Mesodermal cell (in vitro differentiated cells): ENCODE measurements at regions not wholly inside any gene's neighbourhood (a gene's known extent, or its start where the extent isn't known, plus 50 kb on each side); places are given as distances from the start of the nearest gene placed in this dataset.

Experiments
- H3K27ac ChIP-seq: 2 replicates; pipeline ENCODE4 v1.7.0; 2013; ENCODE audit warnings: mild to moderate bottlenecking, low read depth, low read length, moderate library complexity; ENCODE audit not compliant: severe bottlenecking
- H3K36me3 ChIP-seq: 2 replicates; pipeline ENCODE4 v1.7.1; 2013; ENCODE audit warnings: mild to moderate bottlenecking, low read length, moderate library complexity; ENCODE audit not compliant: control insufficient read depth, insufficient read depth
- H3K4me1 ChIP-seq: one replicate; pipeline ENCODE4 v1.7.1; 2013; ENCODE audit warnings: mild to moderate bottlenecking, low read length; ENCODE audit not compliant: insufficient read depth, control insufficient read depth, poor library complexity, severe bottlenecking
- H3K4me3 ChIP-seq: 2 replicates; pipeline ENCODE4 v1.7.0; 2013; ENCODE audit warnings: low read length, control low read depth, mild to moderate bottlenecking; ENCODE audit not compliant: insufficient read depth, poor library complexity, severe bottlenecking; ENCODE audit errors: extremely low read depth
- H3K9me3 ChIP-seq: 2 replicates; pipeline ENCODE4 v1.7.1; 2013; ENCODE audit warnings: mild to moderate bottlenecking, low read length, moderate library complexity; ENCODE audit not compliant: control insufficient read depth
- WGBS, 2 experiments: methylation state at CpG; one replicate each; pipeline ENCODE4 v1.1.5; 2013; ENCODE audit warnings: missing lambda C conversion rate in 2 of 2; ENCODE audit not compliant: insufficient coverage in 2 of 2; 5-methylcytosine and 5-hydroxymethylcytosine counted together

DNA sequence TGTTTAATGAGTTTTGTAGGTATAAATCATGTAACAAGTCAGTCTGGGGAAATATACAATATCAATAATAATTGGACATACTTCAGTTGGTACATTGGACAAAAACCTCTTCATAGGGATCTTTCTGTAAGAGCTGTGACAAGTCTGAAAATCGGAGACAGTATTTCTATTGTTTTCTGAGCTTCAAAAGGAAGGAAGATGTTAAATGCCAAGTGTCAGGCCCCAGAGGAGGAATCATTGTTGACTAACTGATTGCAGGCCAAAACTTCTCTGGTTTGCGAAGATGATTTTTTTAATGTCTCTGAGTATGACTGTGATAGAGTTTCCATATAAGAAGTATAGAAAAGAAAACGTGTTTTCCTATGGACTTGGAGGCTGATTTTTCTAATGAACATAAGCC lies 316.4 kb downstream of the RNF144B start:
- WGBS, 2 experiments, result 75 to 85% methylated on average over 1 of the region's 3 CpGs
- Histone ChIP-seq H3K4me3 (no peak overlapping the region), H3K27ac (no peak overlapping the region), H3K36me3 (no peaks in the 10 kb centered on the region), H3K9me3 (no peaks in the 10 kb centered on the region), H3K4me1 (no peaks in the 10 kb centered on the region)

DNA sequence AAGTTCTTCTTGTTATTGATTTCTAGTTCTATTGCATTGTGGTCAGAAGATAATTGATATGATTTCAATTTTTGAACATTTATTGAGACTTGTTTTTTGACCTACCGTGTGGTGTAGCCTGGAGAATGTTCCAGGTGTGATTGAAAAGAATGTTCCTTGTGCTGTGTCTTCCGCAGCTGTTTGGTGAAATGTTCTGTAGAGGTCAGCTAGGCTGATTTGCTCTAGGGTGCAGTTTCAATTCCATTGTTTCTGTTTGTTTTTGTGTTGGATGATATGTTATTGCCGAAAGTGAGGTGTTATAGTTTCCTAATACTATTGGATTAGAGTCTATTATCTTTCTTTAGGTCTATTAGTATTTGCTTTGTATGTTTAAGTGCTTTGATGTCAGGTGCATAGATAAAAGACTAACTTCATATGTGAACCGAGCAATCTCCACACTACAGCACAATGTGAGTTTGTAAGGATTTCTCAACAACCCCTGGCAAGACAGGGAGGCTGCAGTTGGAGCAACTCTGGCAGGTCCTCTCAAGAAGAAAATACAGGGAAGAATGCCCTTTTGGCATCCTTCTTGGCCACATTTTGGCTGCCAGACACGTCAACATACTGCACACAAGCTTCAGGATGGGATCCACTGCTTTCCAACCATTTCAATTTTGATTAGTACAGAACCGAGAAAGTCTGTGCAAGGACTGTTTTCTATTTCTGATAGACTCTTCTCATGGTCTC lies 320.7 kb downstream of the RNF144B start:
- Histone ChIP-seq H3K9me3 (no peaks in the 10 kb centered on the region), H3K27ac (no peak overlapping the region), H3K36me3 (no peaks in the 10 kb centered on the region), H3K4me3 (no peak overlapping the region), H3K4me1 (no peaks in the 10 kb centered on the region)
- WGBS, 2 experiments, result 75 to 88% methylated on average over 3 to 4 of the region's 6 CpGs

DNA sequence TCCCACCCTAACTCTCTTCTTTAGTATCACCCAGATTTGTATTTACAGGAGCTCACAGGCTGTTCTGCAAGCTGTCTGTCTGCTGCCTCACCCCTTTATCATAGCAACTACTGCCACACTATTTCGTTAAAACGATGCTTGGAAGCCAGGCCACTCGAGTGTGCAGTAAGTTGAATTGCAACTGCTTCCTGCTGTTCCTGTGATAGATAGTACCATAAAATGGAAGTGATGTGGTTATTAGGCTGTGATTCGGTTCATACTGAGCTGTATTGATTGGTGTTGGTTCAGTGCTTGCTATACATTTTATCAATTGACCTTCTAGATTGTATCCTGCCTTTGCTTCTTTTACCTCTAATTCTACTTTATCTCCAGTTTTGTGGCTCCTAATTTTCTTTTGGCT lies 325.4 kb downstream of the RNF144B start:
- Histone ChIP-seq H3K9me3 (no peaks in the 10 kb centered on the region), H3K27ac (no peak overlapping the region), H3K36me3 (no peaks in the 10 kb centered on the region), H3K4me3 (no peak overlapping the region), H3K4me1 (no peaks in the 10 kb centered on the region)
- 100% methylated on average over 1 of the region's 4 CpGs; no CpG with 5 or more reads in 1 of the 2 experiments for WGBS, 2 experiments

DNA sequence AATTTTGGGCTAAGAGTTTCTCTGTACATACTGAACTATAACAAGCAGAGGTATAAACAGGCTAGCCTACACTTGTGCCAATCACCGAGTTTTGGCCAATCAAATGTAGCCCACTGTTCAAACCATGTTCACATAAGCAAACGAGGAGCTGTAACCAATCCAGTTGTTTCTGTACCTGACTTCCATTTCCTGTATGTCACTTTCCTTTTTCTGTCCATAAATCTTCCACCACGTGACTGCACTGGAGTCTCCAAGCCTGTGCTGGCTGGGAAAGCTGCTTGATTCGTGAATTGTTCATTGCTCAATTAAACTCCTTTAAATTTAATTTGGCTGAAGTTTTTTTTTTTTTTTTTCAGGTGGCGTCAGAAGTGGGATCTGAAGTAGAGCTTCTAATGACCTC lies 332.9 kb downstream of the RNF144B start:
- WGBS, 2 experiments, result 83 to 88% methylated on average over 3 to 4 of the region's 5 CpGs
- no peak overlapping the region for H3K27ac ChIP-seq
- no peaks in the 10 kb centered on the region for H3K36me3 ChIP-seq
- no peak overlapping the region for H3K4me3 ChIP-seq
- no peaks in the 10 kb centered on the region for H3K4me1 ChIP-seq
- no peaks in the 10 kb centered on the region for H3K9me3 ChIP-seq

DNA sequence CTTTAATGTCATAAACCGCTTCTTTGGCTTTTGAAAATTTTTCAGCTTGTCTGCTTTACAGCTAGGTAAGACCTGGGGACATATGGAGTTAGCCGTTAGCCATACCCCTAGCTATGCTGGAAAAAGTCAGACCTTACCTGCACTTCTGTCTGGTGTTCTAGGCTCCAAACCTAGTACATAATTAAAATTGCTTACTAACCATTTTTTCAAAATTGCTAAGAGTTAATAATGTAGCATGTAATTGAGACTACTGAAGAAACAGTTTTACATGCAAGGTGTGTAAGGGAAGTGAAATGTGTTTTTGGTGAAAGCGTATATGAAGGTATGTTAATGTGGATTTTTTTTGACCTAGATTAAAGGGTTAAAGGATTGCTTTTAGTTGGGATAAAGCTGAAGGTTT lies 336.9 kb downstream of the RNF144B start:
- Histone ChIP-seq H3K4me1 (no peaks in the 10 kb centered on the region), H3K27ac (no peak overlapping the region), H3K4me3 (no peak overlapping the region), H3K36me3 (no peaks in the 10 kb centered on the region), H3K9me3 (no peaks in the 10 kb centered on the region)
- 88 to 97% methylated on average over 2 to 3 of the region's 3 CpGs for WGBS, 2 experiments

DNA sequence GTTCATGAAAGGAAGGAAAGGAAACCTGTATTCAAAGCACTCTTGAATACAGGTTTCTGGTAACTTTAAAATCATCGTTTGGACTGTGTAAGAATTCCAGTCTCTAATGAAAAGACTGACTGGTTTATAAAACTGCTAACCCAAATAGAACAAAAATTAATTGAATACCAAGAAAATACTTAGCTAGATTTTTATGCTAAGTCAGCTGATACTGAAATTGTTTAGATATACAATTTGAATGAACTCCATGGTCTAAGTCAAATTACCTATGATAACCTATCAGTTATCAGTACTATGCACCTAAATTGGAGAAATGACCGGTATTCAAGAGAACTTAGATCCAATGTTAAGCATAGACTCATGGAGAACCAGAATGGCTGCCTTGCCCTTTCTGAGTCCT lies 338.3 kb downstream of the RNF144B start:
- H3K27ac ChIP-seq, result no peak overlapping the region
- H3K9me3 ChIP-seq, result no peaks in the 10 kb centered on the region
- no peaks in the 10 kb centered on the region for H3K4me1 ChIP-seq
- 100% methylated on average over 1 of the region's 2 CpGs; no CpG with 5 or more reads in 1 of the 2 experiments for WGBS, 2 experiments
- H3K36me3 ChIP-seq, result no peaks in the 10 kb centered on the region
- no peak overlapping the region for H3K4me3 ChIP-seq

DNA sequence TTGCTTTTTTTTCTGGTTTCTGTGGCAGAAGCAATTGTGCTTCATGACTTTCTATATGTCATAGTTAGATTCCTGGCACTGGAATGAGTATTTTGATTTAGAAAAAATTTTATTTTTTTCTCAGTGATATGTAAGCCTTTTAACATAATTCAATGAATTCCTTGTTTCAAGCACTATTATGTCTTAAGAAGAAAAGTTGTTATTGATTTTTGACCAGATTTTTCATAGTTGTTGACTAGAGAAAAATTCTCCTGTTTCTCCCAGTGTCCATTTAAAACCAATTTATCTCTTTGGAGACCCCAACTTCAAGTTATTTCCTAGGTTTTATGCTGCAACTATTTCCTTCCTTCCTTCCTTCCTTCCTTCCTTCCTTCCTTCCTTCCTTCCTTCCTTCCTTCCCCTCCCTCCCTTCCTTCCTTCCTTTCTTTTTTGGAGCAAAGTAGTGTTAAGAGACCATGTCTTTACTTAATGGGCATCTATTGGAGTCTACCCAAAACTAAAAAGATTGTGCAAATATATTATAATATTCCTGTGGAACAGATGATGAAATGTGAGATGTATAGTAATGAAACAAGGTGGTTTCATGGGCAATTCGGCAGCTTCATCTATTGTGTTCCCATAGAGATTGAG lies 346.9 kb downstream of the RNF144B start:
- Histone ChIP-seq H3K36me3 (no peaks in the 10 kb centered on the region), H3K9me3 (no peaks in the 10 kb centered on the region), H3K4me3 (no peak overlapping the region), H3K4me1 (no peaks in the 10 kb centered on the region), H3K27ac (no peak overlapping the region)
- 83% methylated on average over 1 of the region's 1 CpG; no CpG with 5 or more reads in 1 of the 2 experiments for WGBS, 2 experiments

DNA sequence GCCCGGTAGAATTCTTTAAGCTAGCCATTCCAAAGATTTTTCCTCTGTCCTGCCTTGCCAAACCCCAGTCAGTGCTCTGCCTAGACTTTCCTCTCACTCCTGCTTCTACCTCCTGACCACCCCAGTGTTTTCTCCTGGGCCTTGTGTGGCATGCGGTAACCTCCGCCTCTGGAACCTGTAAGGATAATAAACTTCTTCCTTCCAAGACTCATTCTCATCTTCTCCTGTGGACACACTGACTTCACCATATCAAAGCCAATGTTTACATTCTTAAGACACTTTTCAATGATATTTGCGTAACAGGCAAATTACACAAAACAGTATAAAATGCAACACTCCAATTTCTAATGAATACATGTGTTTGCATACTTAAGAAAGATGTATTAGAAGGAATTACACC lies 354.6 kb downstream of the RNF144B start:
- WGBS, 2 experiments, result 87 to 91% methylated on average over 3 of the region's 4 CpGs
- Histone ChIP-seq H3K9me3 (no peaks in the 10 kb centered on the region), H3K4me3 (no peak overlapping the region), H3K27ac (no peak overlapping the region), H3K36me3 (no peaks in the 10 kb centered on the region), H3K4me1 (no peaks in the 10 kb centered on the region)

DNA sequence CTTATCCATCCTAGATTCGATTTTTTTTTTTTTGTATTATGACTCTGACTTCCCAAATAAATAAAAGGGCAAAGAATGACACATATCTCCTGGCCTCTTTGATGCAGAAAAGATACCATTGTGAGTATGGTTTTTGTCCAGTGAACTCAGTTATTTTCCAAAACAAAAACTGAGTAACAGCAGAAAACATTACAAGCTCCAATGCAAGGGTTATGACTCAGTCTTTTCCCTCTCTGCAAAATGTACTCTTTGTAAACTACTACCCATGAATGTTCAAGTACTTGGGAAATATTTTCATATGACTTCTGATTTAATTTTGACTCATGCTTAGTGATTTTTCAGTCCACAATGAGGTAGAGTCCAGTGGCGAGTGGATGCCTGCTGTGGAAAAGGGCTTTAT lies 355.3 kb downstream of the RNF144B start:
- WGBS, 2 experiments, result no CpG with 5 or more reads among the region's 2 CpGs
- Histone ChIP-seq H3K4me3 (no peak overlapping the region), H3K36me3 (no peaks in the 10 kb centered on the region), H3K9me3 (no peaks in the 10 kb centered on the region), H3K27ac (no peak overlapping the region), H3K4me1 (no peaks in the 10 kb centered on the region)

DNA sequence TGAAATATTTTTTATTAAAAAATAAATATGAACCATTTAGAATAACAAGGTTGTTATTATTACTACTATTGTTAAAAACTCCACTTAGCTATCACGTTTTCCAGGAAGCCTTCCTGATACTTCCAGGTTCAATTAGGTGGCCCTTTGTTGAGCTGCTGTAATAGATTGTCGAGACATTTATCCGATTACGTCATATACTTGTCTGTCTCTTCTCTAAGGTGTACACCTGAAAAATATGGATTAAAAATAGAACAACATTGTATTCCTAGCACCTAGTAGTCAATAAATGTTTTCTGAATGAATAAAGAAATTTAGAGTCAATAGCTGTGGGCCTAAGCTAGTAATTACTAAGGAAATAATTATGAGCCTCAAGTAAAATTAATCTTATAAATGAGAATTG lies 359.6 kb downstream of the RNF144B start:
- Histone ChIP-seq H3K9me3 (no peaks in the 10 kb centered on the region), H3K27ac (no peak overlapping the region), H3K36me3 (no peaks in the 10 kb centered on the region), H3K4me1 (no peaks in the 10 kb centered on the region), H3K4me3 (no peak overlapping the region)
- WGBS, 2 experiments, result no CpG with 5 or more reads among the region's 4 CpGs

DNA sequence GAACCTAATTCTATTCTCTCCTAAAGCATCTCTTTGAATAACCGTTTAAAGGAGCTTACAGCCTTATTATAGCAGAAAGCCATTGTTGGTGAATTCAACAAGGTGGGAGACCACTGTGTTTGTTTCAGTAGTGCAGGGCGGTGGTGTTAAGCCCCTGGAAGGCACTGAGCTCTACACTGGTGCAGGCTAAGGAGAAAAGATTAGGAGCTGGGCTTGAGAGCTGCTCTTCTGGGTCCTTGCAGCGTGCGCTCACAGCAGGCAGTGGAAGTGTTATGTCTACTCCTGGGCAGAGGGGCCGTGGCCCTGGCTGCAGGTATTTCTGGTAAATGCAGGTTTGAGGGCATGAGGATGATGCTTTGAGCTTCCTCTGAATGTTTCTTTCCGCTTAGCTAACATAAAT lies 361.2 kb downstream of the RNF144B start:
- H3K27ac ChIP-seq, result no peak overlapping the region
- H3K9me3 ChIP-seq, result no peaks in the 10 kb centered on the region
- H3K36me3 ChIP-seq, result no peaks in the 10 kb centered on the region
- H3K4me1 ChIP-seq, result no peaks in the 10 kb centered on the region
- WGBS, 2 experiments, result 74 to 88% methylated on average over 3 to 4 of the region's 6 CpGs
- no peak overlapping the region for H3K4me3 ChIP-seq
